ENCODE measurements at regions not wholly inside any gene's neighbourhood (a gene's known extent, or its start where the extent isn't known, plus 50 kb on each side); places are given as distances from the start of the nearest gene placed in this dataset.

DNA sequence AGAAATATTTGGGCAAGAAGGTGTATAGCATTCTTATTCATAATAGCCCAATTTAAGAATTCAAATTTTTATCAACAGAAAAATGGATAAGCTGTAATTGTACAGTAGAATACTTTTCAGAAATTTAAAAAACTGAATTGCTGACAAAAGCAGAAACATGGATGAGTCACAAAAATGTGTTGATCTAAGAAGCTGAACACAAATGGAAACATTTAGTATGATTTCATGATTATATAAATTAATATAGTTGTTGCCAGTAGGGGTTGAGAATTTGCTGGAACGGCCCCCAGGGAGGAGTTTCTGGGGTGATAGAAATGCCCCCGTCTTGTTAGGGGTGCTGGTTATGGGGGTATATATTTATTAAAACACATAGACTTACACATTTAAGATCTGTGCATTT is 179.1 kb downstream of the KLF6 start:
- TF ChIP-seq CTCF (IDR thresholded peaks at IDR 0.05) (no peak), POLR2A (IDR thresholded peaks at IDR 0.05) (no peak)
